Coronary artery (tissue), 2 donors: ENCODE measurements at regions not wholly inside any gene's neighbourhood (a gene's known extent, or its start where the extent isn't known, plus 50 kb on each side); places are given as distances from the start of the nearest gene placed in this dataset.

Source experiments
- DNase-seq: peaks from one replicate; pipeline ENCODE4 v3.0.0-alpha.2; 2017; ENCODE audit warnings: low spot score
- H3K27ac ChIP-seq, 2 donors: fragments of 200-600 bp; sonication (generic); one replicate each; pipeline ENCODE4 v1.5.1; 2016 to 2019
- H3K4me3 ChIP-seq: fragments of 200-600 bp; sonication (generic); 2 replicates; pipeline ENCODE4 v1.5.1; 2016; ENCODE audit warnings: mild to moderate bottlenecking, moderate library complexity
- CTCF ChIP-seq: fragments of 200-600 bp; sonication (generic); IDR thresholded peaks from one replicate; pipeline ENCODE4 v1.5.1; 2019; ENCODE audit warnings: antibody characterized with exemption

- H3K27ac ChIP-seq, result no peak overlapping the region
Observed at GRCh38 chr11:123360267-123360936, 69.7 kb upstream of the GRAMD1B start.

GRCh38 chr11:123357990-123358827 lies 71.9 kb upstream of the GRAMD1B start:
- TF ChIP-seq CTCF, result no peak
- H3K4me3 ChIP-seq, result peak overlapping the region; percentile 54
- no peak for DNase-seq
- no peak overlapping the region for H3K27ac ChIP-seq

More at GRCh38 chr11:123360267-123360936, 69.7 kb upstream of the GRAMD1B start:
- TF ChIP-seq CTCF, result no peak
- no peak for DNase-seq
- H3K4me3 ChIP-seq, result no peak overlapping the region

- DNase-seq, result no peak
- no peak overlapping the region for H3K4me3 ChIP-seq
- TF ChIP-seq CTCF, result no peak
- no peak overlapping the region for H3K27ac ChIP-seq
Observed at GRCh38 chr11:123357353-123357989, 72.6 kb upstream of the GRAMD1B start.

GRCh38 chr11:123356539-123356938 lies 73.5 kb upstream of the GRAMD1B start:
- no peak for DNase-seq
- no peak overlapping the region for H3K27ac ChIP-seq
- no peak overlapping the region for H3K4me3 ChIP-seq
- no peak for TF ChIP-seq CTCF

- H3K27ac ChIP-seq, result no peak overlapping the region
- H3K4me3 ChIP-seq, result no peak overlapping the region
- TF ChIP-seq CTCF, result no peak
- no peak for DNase-seq
Observed at GRCh38 chr11:123354371-123354975, 75.6 kb upstream of the GRAMD1B start.

- H3K27ac ChIP-seq, result no peak overlapping the region
- TF ChIP-seq CTCF, result no peak
- no peak overlapping the region for H3K4me3 ChIP-seq
- DNase-seq, result no peak
Observed at GRCh38 chr11:123351375-123351774, 78.7 kb upstream of the GRAMD1B start.
